Ishikawa (cell line): ENCODE measurements at regions not wholly inside any gene's neighbourhood (a gene's known extent, or its start where the extent isn't known, plus 50 kb on each side); places are given as distances from the start of the nearest gene placed in this dataset.

Source experiments
- CREB1 ChIP-seq: IDR thresholded peaks from 2 replicates; pipeline ENCODE4 v1.6.1; 2012; ENCODE audit warnings: low read depth
- EP300 ChIP-seq: IDR thresholded peaks from 2 replicates; pipeline ENCODE4 v1.6.1; 2012; ENCODE audit warnings: borderline replicate concordance
- FOXM1 ChIP-seq: IDR thresholded peaks from 2 replicates; pipeline ENCODE4 v1.6.1; 2012; ENCODE audit warnings: low read depth, borderline replicate concordance
- MAX ChIP-seq: IDR thresholded peaks from 2 replicates; pipeline ENCODE4 v1.6.1; 2012
- RAD21 ChIP-seq: IDR thresholded peaks from 2 replicates; pipeline ENCODE4 v1.6.1; 2012; ENCODE audit warnings: low read depth
- TAF1 ChIP-seq: IDR thresholded peaks from 2 replicates; pipeline ENCODE4 v1.6.1; 2012; ENCODE audit warnings: low read depth, mild to moderate bottlenecking
- TCF12 ChIP-seq: IDR thresholded peaks from 2 replicates; pipeline ENCODE4 v1.6.1; 2012; ENCODE audit warnings: low read depth
- TEAD4 ChIP-seq: IDR thresholded peaks from 2 replicates; pipeline ENCODE4 v1.6.1; 2012
- YY1 ChIP-seq: IDR thresholded peaks from 2 replicates; pipeline ENCODE4 v1.6.1; 2012; ENCODE audit warnings: low read depth

DNA sequence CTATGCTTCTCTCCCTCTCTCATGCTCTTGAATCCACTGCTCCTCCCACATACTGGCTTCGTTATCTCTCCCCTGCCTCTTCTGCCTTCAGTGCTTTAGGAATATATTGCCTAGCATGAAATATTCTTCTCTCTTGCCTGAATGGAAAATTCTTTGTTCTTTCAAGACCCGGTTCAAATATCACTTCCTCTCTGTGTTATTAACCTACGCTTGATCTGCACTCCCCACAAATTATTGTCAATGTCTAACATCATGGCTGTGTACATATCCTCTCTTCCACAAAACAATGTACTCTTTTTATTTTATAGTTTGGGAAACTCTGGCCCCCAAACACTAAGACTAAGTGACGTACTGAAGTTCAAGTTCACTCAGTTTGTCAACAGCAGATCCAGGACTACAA lies 211.0 kb downstream of the SEC61B start:
- TF ChIP-seq YY1 = no peak
- no peak for TF ChIP-seq TAF1
- no peak for TF ChIP-seq CREB1
- TF ChIP-seq MAX = no peak
- no peak for TF ChIP-seq EP300
- TF ChIP-seq RAD21 = no peak
- no peak for TF ChIP-seq TEAD4
- TF ChIP-seq TCF12 = no peak
- TF ChIP-seq FOXM1 = no peak
